ENCODE measurements at regions not wholly inside any gene's neighbourhood (a gene's known extent, or its start where the extent isn't known, plus 50 kb on each side); places are given as distances from the start of the nearest gene placed in this dataset.

DNA sequence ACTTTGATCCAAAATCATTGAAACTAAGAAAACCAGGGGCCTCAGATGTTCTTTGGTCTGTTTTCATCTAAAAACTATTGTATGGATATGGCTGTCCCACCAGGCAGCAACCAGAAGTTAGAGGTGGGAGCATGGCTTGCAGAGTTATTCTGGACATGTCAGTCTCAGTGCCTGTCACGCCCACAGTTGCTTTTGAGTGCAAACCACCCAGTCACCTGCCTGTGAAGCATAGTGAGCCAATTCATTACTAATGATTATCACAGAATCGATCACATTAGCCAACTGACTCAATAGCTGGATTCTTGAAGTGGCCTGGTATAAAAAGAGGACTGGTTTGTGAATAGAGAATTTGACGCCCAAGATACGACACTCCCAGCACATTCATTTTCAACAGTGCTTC is 104.2 kb upstream of the SORBS2 start:
- in situ Hi-C loops (cut with MboI; ENCODE audit: low sequenced_read_pairs, unreplicated experiment): no loop called here
- DNase-seq (ENCODE audit: low spot score): no peak
- TF ChIP-seq, protein P1, sequence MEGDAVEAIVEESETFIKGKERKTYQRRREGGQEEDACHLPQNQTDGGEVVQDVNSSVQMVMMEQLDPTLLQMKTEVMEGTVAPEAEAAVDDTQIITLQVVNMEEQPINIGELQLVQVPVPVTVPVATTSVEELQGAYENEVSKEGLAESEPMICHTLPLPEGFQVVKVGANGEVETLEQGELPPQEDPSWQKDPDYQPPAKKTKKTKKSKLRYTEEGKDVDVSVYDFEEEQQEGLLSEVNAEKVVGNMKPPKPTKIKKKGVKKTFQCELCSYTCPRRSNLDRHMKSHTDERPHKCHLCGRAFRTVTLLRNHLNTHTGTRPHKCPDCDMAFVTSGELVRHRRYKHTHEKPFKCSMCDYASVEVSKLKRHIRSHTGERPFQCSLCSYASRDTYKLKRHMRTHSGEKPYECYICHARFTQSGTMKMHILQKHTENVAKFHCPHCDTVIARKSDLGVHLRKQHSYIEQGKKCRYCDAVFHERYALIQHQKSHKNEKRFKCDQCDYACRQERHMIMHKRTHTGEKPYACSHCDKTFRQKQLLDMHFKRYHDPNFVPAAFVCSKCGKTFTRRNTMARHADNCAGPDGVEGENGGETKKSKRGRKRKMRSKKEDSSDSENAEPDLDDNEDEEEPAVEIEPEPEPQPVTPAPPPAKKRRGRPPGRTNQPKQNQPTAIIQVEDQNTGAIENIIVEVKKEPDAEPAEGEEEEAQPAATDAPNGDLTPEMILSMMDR (IDR thresholded peaks at IDR 0.05; ENCODE audit: borderline replicate concordance, control extremely low read depth, extremely low read depth, insufficient read depth, missing control alignments): no peak

DNA sequence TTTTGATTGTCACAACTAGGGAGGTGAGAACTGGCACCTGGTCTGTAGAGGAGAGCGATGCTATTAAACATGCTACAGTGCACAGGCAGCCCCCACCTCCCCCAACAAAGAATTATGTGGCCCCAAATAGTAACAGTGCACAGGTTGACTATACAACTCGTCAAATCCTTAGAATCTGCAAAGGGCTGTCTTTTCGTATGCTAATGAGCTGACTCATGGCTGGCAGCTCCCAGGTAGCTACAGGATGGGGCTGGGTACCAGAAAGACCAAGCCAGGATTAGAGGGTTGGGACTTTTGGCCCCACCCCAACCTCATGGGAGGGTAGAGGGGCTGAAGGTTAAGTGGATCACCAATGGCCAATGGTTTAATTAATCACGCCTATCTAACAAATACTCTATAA is 104.7 kb upstream of the SORBS2 start:
- no peak for DNase-seq (ENCODE audit: low spot score)
- in situ Hi-C loops (cut with MboI; ENCODE audit: low sequenced_read_pairs, unreplicated experiment): no loop called here
- TF ChIP-seq, protein P1 (IDR thresholded peaks at IDR 0.05; ENCODE audit: borderline replicate concordance, control extremely low read depth, extremely low read depth, insufficient read depth, missing control alignments): no peak

DNA sequence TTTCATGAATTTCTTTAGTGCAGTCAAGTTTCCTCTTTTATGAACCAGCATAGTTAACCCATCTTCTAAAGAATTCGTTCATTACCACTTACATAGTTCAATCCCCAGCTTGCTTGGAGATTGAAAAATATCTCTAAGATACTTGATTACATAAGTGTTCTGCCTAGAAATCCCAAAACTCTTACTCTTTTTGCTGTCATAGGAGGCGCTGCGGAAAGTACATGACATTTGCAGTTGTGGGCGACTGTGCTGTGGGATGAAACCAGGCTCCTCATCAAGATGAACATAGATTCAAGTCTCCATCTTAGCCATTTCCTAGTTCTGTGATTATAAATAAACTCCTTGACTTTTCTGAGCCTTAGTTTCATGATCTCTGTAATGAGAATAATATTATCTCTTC is 107.1 kb upstream of the SORBS2 start:
- DNase-seq (ENCODE audit: low spot score): no peak
- in situ Hi-C loops (cut with MboI; ENCODE audit: low sequenced_read_pairs, unreplicated experiment): no loop called here
- TF ChIP-seq, protein P1 (IDR thresholded peaks at IDR 0.05; ENCODE audit: borderline replicate concordance, control extremely low read depth, extremely low read depth, insufficient read depth, missing control alignments): no peak

DNA sequence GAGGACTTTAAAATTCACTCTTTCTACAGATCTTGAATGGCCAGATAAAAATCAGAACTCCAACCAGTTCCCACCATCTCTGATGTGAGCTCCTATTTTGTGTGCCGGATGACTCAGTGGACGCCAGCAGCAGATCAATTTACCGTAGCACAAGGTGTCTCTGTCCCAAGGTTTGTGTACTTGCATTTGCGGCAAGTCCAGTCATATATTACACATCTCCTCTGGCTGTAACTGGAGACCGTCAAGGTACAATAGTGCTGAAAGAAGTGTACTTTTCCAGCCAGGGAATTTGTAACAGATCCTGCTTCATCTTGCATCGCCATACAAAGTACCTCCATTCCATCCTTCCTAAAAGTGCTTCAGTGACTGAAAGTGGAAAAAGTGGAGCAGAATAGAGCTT is 108.2 kb upstream of the SORBS2 start:
- no peak for DNase-seq (ENCODE audit: low spot score)
- in situ Hi-C loops (cut with MboI; ENCODE audit: low sequenced_read_pairs, unreplicated experiment): no loop called here
- TF ChIP-seq, protein P1 (IDR thresholded peaks at IDR 0.05; ENCODE audit: borderline replicate concordance, control extremely low read depth, extremely low read depth, insufficient read depth, missing control alignments): no peak

DNA sequence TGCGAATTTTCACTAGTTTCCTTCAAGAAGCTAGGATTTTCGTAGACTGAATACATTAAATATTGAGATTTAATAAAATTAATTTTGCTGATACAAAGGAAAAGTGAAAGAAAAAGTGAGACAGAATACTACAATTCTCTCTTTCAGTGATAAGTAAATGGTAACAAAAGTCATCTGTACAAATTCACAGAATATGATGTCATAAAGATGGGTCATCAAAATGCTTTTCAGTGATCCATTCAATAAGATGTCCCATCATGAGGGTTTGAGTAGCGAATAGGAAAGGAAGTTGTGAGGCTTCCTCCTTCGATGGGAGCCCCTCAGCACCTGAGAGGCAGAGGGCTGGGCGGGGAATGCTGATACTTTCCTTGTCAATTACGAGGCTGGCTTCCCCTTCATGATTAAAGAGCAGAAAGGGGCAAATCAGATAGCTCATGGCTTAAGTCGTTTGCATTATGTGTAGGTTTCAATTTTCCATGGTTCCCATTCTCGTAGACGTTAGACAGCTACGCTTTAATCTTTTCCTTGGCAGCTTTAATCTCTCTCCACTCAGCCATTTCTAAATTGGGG is 108.8 kb upstream of the SORBS2 start:
- in situ Hi-C loops (cut with MboI; ENCODE audit: low sequenced_read_pairs, unreplicated experiment): no loop called here
- TF ChIP-seq, protein P1 (IDR thresholded peaks at IDR 0.05; ENCODE audit: borderline replicate concordance, control extremely low read depth, extremely low read depth, insufficient read depth, missing control alignments): no peak
- no peak for DNase-seq (ENCODE audit: low spot score)

DNA sequence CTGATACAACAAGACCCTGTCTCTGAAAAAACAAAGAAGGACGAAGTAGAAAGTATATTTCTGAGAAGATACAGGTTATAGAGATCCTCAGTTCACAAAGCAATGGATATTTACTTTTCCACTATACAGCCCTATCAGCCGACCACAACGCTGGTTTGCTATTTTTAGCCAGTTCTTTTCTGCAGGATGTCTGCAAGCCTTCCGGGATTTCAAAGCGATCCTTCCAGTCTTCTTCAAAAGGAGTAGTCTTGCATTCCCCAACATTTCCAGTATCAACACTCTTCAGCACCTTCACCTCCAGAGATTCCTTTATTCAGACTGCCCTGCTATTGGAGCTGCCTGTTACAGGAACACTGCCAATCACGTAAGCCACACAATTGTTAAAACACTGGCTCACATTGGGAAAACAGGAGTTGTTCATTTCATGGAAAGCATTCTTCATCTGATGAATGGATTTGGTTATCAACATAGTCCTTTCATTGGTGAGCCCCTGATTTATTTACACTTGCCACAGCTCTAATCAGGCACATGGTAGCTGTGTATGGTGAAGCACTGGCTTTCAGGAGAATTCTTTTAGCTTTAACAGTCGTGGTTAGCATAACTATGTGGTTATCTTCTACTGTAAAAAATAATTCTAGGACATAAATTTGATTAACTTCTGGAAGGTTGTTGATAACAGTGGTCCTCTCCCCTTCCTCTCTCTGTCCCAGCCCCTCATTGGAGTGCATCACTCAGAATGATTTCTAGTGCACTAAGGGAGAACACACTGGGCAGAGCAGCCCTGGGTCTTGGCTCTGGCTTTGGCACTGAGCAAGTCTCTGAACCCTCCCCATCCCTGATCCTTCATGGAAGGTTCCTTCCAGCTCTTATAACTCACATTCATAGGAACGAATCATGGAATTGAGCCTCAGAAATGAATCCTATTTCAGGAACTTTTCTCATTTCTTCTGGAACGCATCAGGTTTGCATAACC is 109.9 kb upstream of the SORBS2 start:
- in situ Hi-C loops (cut with MboI; ENCODE audit: low sequenced_read_pairs, unreplicated experiment): no loop called here
- no peak for DNase-seq (ENCODE audit: low spot score)
- TF ChIP-seq, protein P1 (IDR thresholded peaks at IDR 0.05; ENCODE audit: borderline replicate concordance, control extremely low read depth, extremely low read depth, insufficient read depth, missing control alignments): no peak

Measured in GM13976 (cell line).